ENCODE measurements at regions not wholly inside any gene's neighbourhood (a gene's known extent, or its start where the extent isn't known, plus 50 kb on each side); places are given as distances from the start of the nearest gene placed in this dataset.

- no peak for DNase-seq (ENCODE audit: low read depth in 2 of 2)
Measured at GRCh38 chr7:98515201-98515600, 101.9 kb upstream of the NPTX2 start.

DNA sequence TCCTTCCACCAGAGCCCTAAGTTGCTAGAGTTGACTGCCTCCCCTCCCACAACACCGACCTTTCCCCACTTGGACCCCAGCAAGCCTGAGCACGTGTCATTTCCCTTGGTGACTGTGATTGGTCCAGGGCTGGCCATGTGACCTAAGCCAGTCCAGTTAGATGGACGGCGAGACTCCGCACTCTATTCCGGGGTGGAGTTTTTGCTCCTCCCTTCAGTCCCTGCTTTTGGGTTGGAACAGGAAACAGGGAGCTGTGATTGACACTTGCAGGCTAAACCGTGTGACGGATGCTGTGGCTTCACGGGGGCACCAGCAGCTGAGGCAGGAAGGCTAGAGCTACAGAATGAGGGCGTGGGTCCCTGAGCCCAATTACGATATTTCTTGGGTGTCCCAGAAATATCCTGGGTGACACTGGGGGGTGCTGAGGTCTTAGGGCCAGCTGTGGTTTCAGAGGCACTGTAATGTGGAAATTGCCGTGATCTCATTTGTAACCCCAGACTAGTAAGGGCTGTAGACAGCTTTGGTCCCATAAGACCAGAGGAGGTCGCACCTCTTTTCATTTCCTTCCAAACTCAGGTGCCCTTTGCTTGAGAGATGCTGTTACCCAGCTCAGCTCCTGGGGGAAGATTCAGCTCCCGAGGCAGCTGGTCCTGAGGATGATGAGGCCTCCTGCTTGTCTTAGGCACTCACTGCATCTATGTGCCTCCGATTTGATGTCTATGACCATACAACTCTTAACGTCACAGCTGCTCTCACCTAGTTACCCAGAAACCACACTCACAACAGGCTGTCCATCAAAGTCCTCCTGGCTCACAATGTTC lies 102.7 kb upstream of the NPTX2 start:
- no peak for DNase-seq (ENCODE audit: low read depth in 2 of 2)

DNA sequence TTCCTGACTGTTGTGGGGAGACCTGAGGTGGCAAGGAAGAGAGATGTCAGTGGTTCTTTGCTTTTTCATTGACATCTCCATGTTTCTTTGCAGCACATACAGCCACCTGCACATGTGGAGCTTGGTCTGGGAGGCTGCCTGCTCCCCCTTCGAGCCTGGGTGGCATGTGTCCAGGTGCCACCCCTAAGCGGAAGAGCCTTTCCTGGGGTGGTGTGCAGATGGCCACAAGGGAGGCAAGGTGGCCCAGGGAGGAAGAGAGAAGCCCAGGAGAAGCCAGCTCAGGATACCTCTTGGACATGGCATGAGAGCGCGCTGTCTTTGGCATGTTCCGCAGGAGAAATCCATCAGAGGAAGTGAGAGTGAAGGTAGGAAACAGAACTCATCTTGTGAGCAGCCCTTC lies 105.9 kb upstream of the NPTX2 start:
- DNase-seq (ENCODE audit: low read depth in 2 of 2), result no peak

DNA sequence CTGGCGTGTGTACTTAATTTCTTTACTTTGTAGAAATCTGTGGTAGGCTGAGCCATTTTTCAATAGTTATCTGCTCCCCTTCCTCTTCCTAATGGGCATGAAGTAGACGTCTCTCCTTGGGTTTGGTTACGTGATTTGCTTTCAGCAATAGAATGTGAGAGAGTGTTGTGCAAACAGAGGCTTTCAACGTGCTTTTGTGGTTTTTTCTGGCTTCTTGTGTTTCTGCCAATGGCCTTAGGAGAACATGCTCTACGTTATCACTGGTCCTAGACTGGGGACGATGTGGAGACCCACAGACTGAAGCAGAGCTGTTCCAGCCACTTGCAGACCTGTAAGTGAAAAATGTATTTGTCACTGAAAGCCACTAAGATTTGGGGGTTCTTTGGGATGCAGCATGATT lies 107.2 kb upstream of the NPTX2 start:
- DNase-seq (ENCODE audit: low read depth in 2 of 2), result no peak

DNA sequence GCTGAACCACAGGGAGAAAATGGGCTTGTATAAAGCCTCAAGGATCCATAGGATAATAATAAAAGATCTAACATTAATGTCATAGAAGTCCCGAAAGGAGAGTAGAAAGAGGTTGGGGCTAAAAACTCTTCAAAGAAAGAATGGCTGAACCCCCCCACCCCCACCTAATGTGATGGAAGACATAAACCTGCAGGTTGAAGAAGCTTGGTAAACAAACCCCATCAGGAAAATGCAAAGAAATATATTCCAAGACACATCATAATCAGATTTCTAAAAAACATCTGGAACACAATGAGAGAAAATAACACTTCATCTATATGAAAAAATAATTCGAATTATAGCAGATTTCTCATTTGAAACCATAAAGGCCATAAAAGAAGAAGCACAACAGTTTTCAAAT lies 105.6 kb upstream of the BAIAP2L1 start:
- DNase-seq (ENCODE audit: low read depth in 2 of 2), result no peak

GRCh38 chr7:98500764-98501163 lies 99.9 kb upstream of the BAIAP2L1 start:
- DNase-seq (ENCODE audit: low read depth in 2 of 2), result no peak

DNA sequence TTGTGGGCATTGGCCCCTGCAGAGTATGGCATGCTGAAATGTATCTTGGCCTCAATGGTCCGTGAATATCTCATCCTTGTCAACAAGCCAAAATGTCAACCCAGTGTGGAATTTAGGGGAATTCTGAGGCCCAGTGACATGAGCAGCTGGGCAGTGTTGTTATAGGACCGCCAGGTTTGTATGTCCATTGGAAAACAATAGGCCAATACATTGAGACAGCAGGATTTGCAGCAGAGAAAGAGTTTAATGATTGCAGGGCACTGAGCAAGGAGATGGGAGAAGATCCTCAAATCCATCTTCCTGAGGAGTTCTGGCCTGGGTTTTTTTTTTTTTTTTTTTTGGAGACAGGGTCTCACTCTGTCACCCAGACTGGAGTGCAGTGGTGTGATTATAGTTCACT lies 95.7 kb upstream of the BAIAP2L1 start:
- DNase-seq (ENCODE audit: low read depth in 2 of 2), result no peak

DNA sequence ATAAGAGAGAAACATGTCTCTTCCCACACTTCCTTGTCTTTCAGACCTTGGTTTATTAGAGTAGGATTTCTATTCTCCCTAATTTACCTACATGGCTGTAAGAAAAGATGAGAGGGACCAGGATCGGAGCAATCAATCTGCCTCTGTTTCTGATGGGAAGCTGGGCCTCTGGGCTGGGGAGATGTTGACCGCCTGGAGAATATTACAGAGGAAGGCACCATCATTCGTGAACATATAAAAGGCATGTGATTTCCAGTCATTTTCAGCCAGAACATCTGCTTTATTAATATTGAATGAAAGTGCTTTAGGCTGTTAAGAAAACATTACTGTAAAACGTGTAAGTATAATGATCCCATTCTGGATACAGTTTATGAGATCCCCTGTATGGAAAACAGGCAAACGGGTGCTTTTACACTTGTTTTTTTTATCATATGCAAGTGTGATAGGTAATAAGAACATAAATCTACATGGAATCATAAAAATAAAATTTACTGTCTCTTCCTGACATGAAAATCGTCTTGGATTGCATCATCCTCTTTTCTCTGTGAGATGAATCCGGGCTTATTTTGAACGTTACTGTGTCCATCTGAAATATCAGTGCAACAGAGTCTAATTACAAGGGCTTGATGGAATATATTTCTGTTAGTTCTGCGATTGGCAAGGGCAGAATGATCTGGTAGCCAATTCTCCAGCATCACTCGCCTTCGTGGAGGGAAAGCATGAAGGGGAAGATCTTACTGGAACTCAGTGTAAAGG lies 94.5 kb upstream of the BAIAP2L1 start:
- DNase-seq (ENCODE audit: low read depth in 2 of 2), result no peak

GRCh38 chr7:98493030-98493778 lies 92.3 kb upstream of the BAIAP2L1 start:
- no peak for DNase-seq (ENCODE audit: low read depth in 2 of 2)

DNA sequence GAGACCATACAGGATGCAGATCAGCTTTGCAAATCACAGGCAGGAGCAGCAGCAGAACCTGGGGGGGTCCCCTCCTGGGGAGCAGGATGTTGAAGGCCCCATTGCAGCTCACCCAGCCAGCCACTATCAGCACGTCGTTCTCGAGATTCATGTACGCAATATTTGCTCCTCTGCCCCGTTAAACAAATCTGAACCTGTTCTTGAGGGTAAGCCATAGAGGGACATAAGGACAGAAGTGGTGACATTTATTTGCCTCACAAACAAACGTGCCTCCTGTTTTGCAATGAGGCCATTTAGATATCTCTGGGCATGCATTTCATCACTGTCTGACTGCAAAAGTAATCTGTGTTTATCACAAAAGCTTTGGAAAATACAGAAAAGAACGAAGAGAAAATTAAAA lies 87.3 kb upstream of the BAIAP2L1 start:
- no peak for DNase-seq (ENCODE audit: low read depth in 2 of 2)

- DNase-seq (ENCODE audit: low read depth in 2 of 2), result no peak
Measured at GRCh38 chr7:98483964-98484545, 83.2 kb upstream of the BAIAP2L1 start.

DNA sequence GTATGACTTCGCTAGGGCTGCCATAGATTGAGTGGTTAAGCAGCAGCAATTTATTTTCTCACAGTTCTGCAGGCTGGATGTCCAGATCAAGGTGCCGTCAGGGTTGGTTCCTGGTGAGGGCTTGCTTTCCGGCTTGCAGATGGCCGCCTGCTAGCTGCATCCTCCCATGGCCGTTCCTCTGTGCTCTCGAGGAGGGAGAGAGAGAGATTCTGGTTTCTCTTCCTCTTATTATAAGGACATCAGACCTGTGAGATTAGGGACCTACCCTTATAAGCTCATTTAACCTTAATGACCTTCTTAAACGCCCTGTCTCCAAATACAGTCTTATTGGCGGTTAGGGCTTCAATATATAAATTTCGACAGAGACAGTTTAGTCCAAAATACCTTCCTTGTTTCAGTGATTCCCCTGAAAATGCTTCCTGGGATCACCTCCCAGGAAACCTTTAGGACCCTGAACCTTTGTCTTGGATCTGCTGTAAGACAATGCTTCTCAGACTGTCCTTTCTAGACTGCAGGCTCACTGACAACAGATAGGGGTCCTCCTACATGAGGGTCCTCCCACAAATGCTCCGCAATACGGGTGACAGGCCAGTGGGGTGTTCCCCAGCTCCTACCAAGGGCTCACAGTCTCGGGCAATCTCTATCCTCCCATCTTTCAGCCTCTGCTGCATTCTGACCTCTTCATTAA lies 82.5 kb upstream of the BAIAP2L1 start:
- DNase-seq (ENCODE audit: low read depth in 2 of 2), result no peak

DNA sequence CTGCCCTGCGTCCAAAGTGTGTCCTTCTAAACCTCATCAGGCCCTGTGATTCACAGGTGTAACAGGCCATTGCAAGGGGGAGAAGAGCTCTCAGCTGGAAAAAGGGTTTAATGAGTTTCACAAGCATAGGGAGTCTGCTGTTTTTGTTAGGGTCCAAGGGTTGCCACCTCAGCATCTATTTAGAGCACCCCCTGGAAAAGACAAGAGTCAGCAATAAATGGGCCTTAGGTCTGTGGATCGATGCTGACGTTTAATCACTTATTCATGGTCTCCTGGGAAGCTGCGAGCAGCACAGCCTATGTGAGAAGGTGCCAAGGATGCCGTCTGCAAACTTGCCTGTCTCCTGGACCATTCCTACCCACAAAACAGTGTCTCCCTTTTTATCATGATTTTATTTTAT lies 78.4 kb upstream of the BAIAP2L1 start:
- no peak for DNase-seq (ENCODE audit: low read depth in 2 of 2)

GRCh38 chr7:98475352-98475751 lies 74.5 kb upstream of the BAIAP2L1 start:
- DNase-seq (ENCODE audit: low read depth in 2 of 2), result no peak

GRCh38 chr7:98474558-98474957 lies 73.7 kb upstream of the BAIAP2L1 start:
- no peak for DNase-seq (ENCODE audit: low read depth in 2 of 2)

GRCh38 chr7:98472521-98472954 lies 71.6 kb upstream of the BAIAP2L1 start:
- DNase-seq (ENCODE audit: low read depth in 2 of 2), result no peak

GRCh38 chr7:98470485-98471240 lies 69.8 kb upstream of the BAIAP2L1 start:
- DNase-seq (ENCODE audit: low read depth in 2 of 2), result peak; percentile 4 to 15

DNA sequence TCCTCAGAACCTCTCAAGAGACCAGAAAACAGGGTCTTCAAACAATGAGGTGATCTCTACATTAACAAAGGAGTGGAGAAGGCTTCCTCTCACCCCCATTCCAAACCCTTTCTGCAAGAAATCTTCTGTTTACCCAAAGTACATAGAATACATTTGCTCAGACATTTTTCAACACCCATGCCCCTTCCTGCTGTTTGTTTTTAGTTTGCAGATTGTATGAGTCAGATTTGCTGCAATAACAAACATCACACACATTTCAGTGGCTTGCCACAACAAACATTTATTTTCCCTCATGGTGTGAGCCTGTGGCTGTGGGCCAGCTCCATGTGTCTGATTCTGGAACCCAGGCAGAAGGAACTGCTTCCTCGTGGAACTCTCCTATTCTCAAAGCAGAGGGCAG lies 68.2 kb upstream of the BAIAP2L1 start:
- no peak for DNase-seq (ENCODE audit: low read depth in 2 of 2)

DNA sequence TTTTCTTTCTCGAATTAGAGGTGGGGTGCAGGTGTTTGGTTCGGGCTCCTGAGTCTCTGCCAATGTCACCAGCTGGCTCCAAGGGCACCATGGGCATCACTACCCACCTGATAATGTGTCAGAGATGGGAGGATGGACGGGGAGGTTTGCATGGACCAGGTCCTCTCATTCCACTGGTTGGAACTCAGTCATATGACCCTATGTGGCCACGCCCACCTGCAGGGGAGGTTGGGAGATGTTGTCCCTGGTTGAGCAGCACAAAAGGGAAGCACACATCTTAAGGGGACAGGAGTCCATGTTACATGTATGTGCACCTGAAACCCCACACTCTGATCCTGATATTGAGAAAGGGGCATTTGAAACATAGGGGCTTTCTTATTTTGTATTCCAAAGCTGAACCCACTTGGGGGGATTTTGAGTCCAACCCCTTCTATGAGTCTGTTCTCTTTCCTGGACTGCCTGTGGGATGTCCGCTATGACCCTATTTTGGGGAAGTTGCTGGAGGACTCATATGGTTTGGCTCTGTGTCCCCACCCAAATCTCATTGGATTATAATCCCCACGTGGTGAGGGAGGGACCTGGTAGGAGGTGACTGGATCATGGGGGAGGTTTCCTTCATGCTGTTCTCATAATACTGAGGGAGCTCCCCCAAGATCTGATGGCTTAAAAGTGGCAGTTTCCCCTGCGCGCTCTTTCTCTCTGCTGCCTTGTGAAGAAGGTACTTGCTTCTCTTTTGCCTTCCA lies 66.9 kb upstream of the BAIAP2L1 start:
- no peak for DNase-seq (ENCODE audit: low read depth in 2 of 2)

DNA sequence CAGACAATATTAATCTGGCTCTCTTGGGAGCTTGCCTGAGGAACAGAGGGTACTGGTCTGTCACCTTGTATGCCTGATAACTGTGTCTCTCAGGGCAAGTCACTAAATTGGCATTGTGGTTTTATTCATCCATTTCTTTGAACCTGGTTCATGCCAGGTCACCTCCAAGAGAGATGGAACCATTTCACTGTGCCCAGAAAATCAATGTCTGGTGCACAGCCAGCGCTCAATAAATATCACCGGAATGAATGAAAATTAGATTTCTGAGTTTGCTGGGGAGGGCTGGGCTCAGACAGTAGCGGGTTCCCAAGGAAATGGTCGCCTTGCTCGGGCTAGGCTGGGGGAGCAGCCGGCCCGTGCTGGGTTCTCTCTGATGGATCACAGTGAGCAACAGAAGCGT lies 64.1 kb upstream of the BAIAP2L1 start:
- no peak for DNase-seq (ENCODE audit: low read depth in 2 of 2)
